Kidney (tissue), 13 donors: ENCODE measurements at regions not wholly inside any gene's neighbourhood (a gene's known extent, or its start where the extent isn't known, plus 50 kb on each side); places are given as distances from the start of the nearest gene placed in this dataset.

Source experiments
- DNase-seq, 5 donors: peaks; one replicate each; pipeline ENCODE4 v3.0.0-alpha.2; 2013 to 2020
- FAIRE-seq: peaks from 2 replicates; lab custom pipeline; 2012; peaks lifted over from hg19 to GRCh38; lab: Jason Lieb, UNC
- H3K27ac ChIP-seq, 2 donors: one replicate each; pipeline ENCODE4 v1.7.0; 2013; ENCODE audit warnings: low read depth in 2 of 2, low read length in 2 of 2, inconsistent platforms in 1 of 2
- H3K27me3 ChIP-seq: one replicate; pipeline ENCODE4 v1.7.1; 2013; ENCODE audit warnings: low read length, inconsistent platforms; ENCODE audit not compliant: control insufficient read depth, insufficient read depth
- H3K36me3 ChIP-seq, 3 donors: one replicate each; pipeline versions ENCODE4 v1.7.0 to v1.7.1; 2013; ENCODE audit warnings: low read length in 3 of 3, control low read depth in 1 of 3, inconsistent platforms in 1 of 3; ENCODE audit not compliant: insufficient read depth in 3 of 3, control insufficient read depth in 2 of 3
- H3K4me1 ChIP-seq, 3 donors: one replicate each; pipeline versions ENCODE4 v1.7.0 to v1.7.1; 2013; ENCODE audit warnings: low read length in 3 of 3, inconsistent platforms in 1 of 3, low read depth in 1 of 3; ENCODE audit not compliant: control insufficient read depth in 2 of 3, insufficient read depth in 2 of 3
- H3K4me3 ChIP-seq, 3 donors: one replicate each; pipeline versions ENCODE4 v1.7.0 to v1.8.1; 2013; ENCODE audit warnings: low read length in 3 of 3, control low read depth in 1 of 3, inconsistent platforms in 1 of 3
- H3K9ac ChIP-seq, 3 donors: one replicate each; pipeline versions ENCODE4 v1.7.0 to v1.7.1; 2013; ENCODE audit warnings: low read length in 3 of 3, control low read depth in 1 of 3, inconsistent platforms in 1 of 3
- H3K9me3 ChIP-seq, 3 donors: one replicate each; pipeline versions ENCODE4 v1.7.0 to v1.7.1; 2013; ENCODE audit warnings: low read length in 3 of 3, control low read depth in 1 of 3, inconsistent platforms in 1 of 3; ENCODE audit not compliant: control insufficient read depth in 2 of 3, insufficient read depth in 1 of 3
- CTCF ChIP-seq: IDR thresholded peaks from 3 replicates; pipeline ENCODE4 v1.5.1; 2012; ENCODE audit warnings: mild to moderate bottlenecking, moderate library complexity, borderline replicate concordance; ENCODE audit not compliant: insufficient read depth; ENCODE audit errors: extremely low read depth
- intact Hi-C: fragments of 100-400 bp; cut with DNase I; formaldehyde crosslinking; loops from one replicate; pipeline ENCODE4 v1.11.1; 2022
- donor health status: control.
- donor health status: control.
- donor health status: control.
- donor health status: control.
- donor health status: control.
- donor health status: DM: yes; HTN: yes; CAD: no.
- donor health status: Normal renal cell carcinoma (clear cell type).

GRCh38 chr1:73859227-73859626 is 338.7 kb downstream of the LRRIQ3 start:
- DNase-seq (no peak), FAIRE-seq (no peak)
- intact Hi-C loops: no loop called here
- Histone ChIP-seq H3K4me3 (no peak overlapping the region), H3K4me1 (no peaks in the 10 kb centered on the region), H3K27ac (no peak overlapping the region), H3K9ac (no peak overlapping the region), H3K36me3 (no peaks in the 10 kb centered on the region), H3K9me3 (no peaks in the 10 kb centered on the region), H3K27me3 (no peaks in the 10 kb centered on the region)
- no peak for TF ChIP-seq CTCF

GRCh38 chr1:73854527-73854926 is 343.4 kb downstream of the LRRIQ3 start:
- Histone ChIP-seq H3K27me3 (no peaks in the 10 kb centered on the region), H3K36me3 (no peaks in the 10 kb centered on the region), H3K4me1 (no peaks in the 10 kb centered on the region), H3K4me3 (no peak overlapping the region), H3K9me3 (no peaks in the 10 kb centered on the region), H3K27ac (no peak overlapping the region), H3K9ac (no peak overlapping the region)
- DNase-seq: no peak
- no peak for TF ChIP-seq CTCF
- FAIRE-seq: no peak
- intact Hi-C loops: no loop called here

- no peak for TF ChIP-seq CTCF
- Histone ChIP-seq H3K9me3 (no peaks in the 10 kb centered on the region), H3K36me3 (no peaks in the 10 kb centered on the region), H3K27me3 (no peaks in the 10 kb centered on the region), H3K4me1 (no peaks in the 10 kb centered on the region), H3K27ac (no peak overlapping the region), H3K4me3 (no peak overlapping the region), H3K9ac (no peak overlapping the region)
- DNase-seq: no peak
- no peak for FAIRE-seq
- intact Hi-C loops: no loop called here
Observed at GRCh38 chr1:73842436-73842835, 355.5 kb downstream of the LRRIQ3 start.

GRCh38 chr1:73839922-73840321 is 358.1 kb downstream of the LRRIQ3 start:
- no peaks in the 10 kb centered on the region for H3K4me1 ChIP-seq
- no peak overlapping the region for H3K4me3 ChIP-seq
- no peaks in the 10 kb centered on the region for H3K36me3 ChIP-seq
- H3K9me3 ChIP-seq: no peaks in the 10 kb centered on the region
- H3K27ac ChIP-seq: no peak overlapping the region
- intact Hi-C loops: no loop called here
- no peak overlapping the region for H3K9ac ChIP-seq
- DNase-seq: peak in 1 of 5 donors; percentile 20
- H3K27me3 ChIP-seq: no peaks in the 10 kb centered on the region
- FAIRE-seq: no peak
- peak; percentile 51 for TF ChIP-seq CTCF
